KBM-7 (cell line): ENCODE measurements at regions not wholly inside any gene's neighbourhood (a gene's known extent, or its start where the extent isn't known, plus 50 kb on each side); places are given as distances from the start of the nearest gene placed in this dataset.

Experiments
- DNase-seq: peaks from one replicate; pipeline ENCODE4 v3.0.0-alpha.2; 2015
- in situ Hi-C: fragments of 300-500 bp; cut with MboI; formaldehyde crosslinking; loops from 2 replicates; pipeline ENCODE4 v1.14.3; 2020; ENCODE audit warnings: low sequenced_read_pairs, low pct_unique_long_range_greater_than_20kb, mixed read lengths

DNA sequence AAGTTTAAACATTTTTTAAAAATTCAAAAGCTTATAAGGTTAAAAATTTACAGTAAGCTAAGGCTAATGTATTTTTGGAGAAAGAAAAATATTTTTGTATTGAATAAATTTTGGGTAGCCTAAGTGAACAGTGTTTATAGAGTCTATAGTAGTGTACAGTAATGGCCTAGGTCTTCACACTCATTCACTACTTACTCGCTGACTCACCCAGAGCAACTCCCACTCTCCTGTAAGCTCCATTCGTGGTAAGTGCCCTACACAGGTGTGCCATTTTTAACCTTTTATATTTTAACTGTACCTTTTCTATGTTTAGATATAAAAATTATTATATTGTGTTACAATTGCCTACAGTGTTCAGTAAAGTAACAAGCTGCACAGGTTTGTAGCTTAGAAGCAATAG lies 96.6 kb upstream of the FREM2 start:
- no peak for DNase-seq
- in situ Hi-C loops, result no loop called here

DNA sequence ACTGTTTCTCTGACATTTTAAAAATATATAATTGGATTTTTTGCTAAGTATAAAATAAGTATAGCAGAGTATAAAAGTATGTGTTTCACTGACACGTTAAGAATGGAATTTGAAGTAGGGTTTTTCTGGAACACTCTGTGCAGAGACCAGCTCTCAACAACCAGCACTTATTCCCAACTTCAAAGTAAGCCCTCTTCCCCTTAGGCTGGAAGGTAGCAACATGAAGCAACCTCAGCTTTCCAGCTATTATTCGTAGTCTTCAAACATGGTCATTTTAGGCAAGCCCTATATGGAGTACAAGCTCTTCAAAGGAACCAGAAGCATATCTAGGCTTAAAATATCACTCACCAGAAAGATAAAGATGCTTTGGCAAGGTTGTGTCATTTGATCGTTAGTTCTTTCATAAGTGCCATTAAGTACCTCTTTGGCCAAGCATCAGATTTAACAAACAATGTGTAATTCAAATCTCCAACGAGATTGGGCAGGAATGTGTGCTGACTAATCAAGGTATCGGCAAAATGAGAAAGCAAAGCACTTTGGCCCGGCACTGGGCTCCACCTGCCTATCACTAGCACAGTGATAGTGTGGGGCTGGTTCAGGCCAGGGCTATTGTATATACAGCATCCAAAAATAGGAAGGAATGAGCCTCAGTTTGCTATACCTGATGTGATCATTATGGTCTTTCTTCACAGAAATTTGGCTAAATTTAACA lies 95.9 kb upstream of the FREM2 start:
- in situ Hi-C loops, result no loop called here
- no peak for DNase-seq

DNA sequence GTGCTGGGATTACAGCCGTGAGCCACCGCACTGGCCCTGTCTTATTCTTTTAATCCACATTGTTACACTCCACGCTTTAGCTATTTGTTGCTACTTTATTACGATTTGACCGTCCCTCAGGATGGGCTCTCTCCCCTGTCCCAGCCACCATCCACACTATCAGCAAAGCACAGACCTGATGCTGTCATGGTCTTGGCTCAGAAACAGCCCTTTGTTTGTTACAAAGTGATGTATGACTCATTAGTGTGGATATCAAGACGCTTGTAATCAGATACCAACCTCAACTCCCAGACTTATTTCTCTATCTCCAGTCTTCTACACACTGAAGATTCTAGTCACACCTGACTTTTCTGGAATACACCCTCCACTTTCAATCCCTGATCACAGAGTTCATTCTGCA lies 84.6 kb upstream of the FREM2 start:
- in situ Hi-C loops, result no loop called here
- DNase-seq, result no peak

DNA sequence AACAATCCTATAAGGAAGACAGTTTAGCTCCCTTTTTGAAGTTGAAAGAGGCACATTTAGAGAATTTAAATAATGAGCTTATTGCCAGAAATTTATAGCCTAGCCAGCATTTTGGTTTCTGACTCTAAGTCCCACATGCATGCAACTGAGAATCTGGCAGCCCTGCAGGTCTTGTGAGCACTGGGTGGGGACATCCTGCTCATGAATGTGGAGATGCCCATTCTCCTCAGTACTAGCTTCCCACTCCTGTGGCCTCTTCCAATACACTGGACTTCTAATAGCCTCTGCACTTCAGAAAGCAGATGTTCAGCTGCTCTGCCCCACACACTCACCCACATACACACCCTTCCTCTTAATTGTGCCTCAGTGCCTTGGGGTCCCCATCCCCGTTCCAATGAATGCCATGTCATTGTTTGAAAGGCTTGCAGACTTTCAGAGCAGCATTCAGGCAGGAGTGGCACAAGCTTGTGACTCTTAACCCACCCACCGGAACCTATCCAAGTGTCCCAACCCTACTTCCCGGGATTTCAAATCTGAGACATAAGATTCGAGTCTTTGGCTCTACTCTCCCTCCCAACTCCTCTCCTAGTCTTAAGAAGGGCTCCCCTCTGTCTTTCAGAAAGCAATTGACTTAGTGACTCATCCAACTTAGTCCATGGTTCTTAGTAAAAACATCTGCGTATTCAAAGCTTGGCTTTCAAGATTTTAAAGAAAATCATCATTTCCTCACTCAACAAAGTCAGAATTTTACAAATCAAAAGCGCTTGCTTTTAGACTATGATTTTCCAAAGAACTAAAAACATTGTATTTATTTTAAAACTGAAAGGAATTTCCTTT lies 80.0 kb upstream of the FREM2 start:
- no peak for DNase-seq
- in situ Hi-C loops, result no loop called here

DNA sequence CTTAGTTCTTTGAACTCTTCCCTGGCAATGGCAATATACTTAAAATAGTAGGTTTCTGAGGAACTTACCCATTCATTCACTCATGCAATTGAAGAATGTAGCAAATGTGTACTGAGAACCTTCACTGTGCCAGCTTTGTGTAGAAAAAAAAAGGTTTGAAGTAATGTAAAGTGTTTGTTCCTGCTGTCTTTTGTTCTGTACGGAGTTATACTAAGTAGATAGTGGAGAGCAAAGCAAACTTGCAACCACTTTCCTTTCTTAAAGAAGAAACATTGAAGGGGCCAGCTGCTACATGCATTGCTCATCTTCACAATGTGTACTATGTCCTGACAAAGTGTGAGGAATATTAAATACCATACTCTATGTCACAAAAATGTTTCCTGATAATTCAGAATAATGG lies 68.9 kb upstream of the FREM2 start:
- in situ Hi-C loops, result no loop called here

DNA sequence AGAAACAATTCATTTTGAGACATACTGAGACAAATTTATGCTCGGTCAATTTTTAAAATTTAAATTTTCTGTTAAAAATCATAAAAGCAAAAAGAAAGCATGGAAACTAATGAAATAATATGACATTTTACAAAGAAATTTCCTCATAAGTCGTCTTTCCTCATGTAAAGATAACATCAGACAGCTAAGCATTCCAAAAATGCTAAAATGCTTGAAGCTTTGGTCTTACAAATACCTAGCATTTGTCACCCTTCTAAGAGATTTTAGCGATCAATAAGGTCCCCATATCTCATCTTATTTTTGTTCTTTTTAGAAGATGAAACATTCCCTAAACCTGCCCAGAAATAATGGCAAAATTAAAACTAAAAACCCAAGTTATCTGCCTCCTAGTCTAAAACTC lies 68.5 kb upstream of the FREM2 start:
- DNase-seq, result no peak
- in situ Hi-C loops, result no loop called here

More for the DNA sequence above, 68.9 kb upstream of the FREM2 start:
- DNase-seq, result no peak

DNA sequence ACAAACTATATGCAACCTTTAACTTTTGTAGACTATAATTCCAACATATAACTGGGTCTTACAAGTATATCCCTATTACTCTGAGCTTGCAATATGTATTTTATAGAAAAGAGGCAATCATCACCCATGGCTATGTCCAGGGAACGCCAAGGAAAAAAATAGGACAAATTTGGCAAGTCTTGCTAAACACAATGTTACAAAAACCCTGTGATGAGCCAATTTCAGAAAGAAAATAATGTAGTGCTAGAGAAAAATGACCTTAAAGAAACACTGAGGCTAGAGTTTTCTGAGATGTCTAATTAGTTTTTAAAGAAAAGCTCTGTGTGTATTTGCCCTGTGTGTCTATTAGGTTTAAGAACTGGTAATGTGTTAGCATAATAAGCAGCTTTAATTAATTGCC lies 68.0 kb upstream of the FREM2 start:
- in situ Hi-C loops, result no loop called here
- DNase-seq, result no peak

DNA sequence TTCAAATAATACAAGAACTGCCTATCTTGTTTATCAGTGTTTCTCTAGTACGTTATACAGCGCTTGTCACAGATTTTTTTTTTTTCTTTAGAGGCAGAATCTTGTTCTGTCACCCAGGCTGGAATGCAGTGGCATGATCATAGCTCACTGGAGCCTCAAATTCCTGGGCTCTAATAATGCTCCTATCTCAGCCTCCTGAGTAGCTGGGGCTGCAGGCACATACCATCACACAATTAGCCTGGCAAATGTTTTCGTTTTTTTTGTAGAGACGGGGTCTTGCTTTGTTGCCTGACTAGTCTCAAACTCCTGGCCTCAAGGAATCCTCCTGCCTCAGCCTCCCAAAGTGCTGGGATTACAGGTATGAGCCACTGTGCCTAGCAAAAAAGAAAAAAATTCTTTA lies 66.0 kb upstream of the FREM2 start:
- no peak for DNase-seq
- in situ Hi-C loops, result no loop called here

DNA sequence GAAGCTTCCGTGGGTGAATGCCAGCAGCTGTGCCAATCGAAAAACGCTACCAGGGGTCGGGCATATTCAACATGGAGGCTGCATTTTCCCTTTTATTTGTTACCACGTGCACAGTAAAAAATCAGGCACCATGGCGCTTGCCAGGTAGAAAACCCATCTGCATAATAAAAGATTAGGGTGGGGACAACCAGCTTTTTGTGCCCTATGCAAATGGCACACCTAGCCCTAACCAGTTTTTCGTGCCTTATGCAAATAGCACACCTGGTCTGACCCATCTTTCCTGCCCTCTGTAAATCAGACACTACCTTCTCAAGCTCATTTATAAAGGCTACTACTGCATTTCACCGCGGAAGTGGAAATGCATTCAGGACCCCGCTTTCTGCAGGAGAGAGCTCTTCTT lies 62.1 kb upstream of the FREM2 start:
- DNase-seq, result no peak
- in situ Hi-C loops, result no loop called here

DNA sequence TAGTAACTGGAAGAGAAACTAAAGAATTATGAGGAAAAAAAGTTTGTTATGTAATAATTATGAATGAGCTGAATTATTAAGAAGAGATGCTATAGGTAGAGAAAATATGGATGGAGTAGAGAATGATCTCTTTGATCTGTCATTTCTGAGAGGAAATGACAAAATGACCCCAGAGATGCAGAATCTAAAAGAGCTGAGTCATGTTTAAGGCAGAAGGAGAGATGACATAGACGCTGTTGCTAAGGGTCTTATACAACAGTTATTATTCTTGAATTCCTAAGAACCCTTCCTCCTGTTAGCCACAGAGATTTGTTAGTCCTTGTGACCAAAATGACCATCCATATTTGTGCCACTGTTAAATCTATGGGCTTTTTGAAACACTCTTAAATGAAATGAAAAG lies 58.3 kb upstream of the FREM2 start:
- DNase-seq, result no peak
- in situ Hi-C loops, result no loop called here

DNA sequence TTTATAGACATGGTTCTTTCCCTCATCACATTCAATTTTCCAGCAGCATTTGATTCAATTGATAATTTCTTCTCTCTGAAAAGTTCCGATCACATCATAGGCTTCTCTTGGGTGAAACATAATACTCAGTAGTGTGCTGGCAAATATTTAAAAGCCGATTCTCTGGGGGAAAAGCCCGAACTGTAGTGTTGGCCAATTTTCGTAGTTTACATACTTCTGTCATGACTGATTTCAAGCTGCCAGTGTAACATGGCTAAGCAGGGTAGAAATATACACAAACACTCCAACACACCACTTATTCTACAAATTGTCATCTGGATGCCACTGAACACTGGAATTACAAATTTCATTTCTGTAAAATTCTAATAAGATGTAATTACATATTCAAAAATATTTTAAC lies 56.1 kb upstream of the FREM2 start:
- DNase-seq, result no peak
- in situ Hi-C loops, result no loop called here

DNA sequence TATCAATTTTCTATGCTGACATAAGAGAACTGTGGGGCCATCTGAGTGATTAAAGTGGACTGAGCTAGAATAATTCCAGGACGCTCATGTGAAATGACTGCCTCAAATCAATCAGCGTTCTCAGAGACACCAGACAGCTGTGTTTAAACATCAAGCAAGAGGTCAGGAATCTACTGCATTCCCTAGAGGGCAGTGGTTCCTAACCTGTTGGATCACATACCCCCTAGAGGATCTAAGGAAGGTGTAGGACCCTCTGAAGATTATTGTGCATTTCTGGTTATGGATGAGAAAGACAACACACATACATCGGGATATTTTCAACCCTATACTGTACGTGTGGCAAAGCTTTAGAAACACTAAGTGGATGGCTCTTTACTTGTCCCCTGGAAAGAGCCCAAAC lies 51.8 kb upstream of the FREM2 start:
- no peak for DNase-seq

DNA sequence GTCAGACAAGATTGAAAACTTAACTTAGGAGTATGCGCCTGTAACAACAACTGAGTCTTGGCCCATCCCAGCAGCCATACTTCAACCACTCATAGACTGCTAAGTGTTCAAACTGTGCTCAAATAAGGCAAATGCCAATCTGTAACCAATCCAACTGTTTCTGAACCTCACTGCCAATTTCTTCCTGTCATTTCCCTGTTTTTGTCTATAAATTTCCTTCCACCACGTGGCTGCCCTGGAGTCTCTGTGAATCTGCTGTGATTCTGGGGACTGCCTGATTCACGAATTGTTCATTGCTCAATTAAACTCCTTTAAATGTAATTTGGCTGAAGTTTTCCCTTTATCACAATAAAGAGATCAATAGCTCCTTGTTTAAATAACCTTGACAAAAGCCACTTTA lies 50.8 kb upstream of the FREM2 start:
- in situ Hi-C loops, result no loop called here

More for the DNA sequence above, 51.8 kb upstream of the FREM2 start:
- in situ Hi-C loops, result no loop called here

DNA sequence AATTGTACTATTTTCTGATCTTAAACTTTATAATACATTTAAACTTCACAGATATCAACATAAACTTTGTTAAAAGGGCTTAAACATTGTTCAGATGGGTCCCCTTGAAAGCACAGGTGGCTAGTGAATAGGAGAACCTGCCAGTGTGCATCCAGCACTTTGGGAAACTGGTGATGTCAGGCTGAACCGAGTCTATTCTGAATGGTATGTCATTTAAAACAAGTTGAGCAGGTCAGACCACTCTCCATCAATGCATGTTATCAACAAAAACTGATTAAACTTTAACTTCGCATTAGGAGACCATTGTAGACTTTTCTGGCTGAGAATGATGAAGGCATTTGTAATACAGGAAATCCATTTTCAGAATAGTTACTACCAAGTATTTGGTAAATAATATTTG lies 50.1 kb upstream of the FREM2 start:
- in situ Hi-C loops, result no loop called here

More for the DNA sequence above, 50.8 kb upstream of the FREM2 start:
- DNase-seq, result no peak

More for the DNA sequence above, 50.1 kb upstream of the FREM2 start:
- no peak for DNase-seq
